GM23248 (cell line): ENCODE measurements at regions not wholly inside any gene's neighbourhood (a gene's known extent, or its start where the extent isn't known, plus 50 kb on each side); places are given as distances from the start of the nearest gene placed in this dataset.

Experiments
- EZH2 ChIP-seq: fragments of 200-600 bp; sonication (generic); IDR thresholded peaks from 2 replicates; pipeline ENCODE4 v1.6.1; 2018; ENCODE audit warnings: antibody characterized with exemption, mild to moderate bottlenecking; ENCODE audit not compliant: insufficient read depth, poor library complexity, severe bottlenecking
- EZH2phosphoT487 ChIP-seq: fragments of 200-600 bp; sonication (generic); IDR thresholded peaks from 2 replicates; pipeline ENCODE4 v1.6.1; 2018; ENCODE audit warnings: antibody characterized with exemption, moderate library complexity, mild to moderate bottlenecking, low read depth; ENCODE audit not compliant: insufficient read depth

DNA sequence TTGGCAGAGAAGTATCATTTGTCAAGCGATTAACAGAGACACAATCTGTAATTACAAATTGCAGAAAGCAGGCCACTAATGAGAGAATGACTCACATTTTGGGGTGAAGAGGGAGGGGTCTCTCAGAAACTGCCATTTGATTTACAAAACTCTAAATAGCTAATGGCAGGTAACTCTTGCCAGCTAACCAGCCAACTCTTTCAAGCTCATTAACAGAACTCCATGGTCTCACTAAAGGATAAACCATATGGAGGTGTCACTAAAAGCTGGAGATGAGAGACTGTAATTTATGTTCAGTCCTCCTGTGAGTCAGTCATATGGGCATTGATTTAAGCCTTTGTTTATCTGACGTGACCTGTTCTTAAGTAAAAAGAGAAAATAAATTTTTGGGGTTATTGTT is 336.4 kb downstream of the FOXG1 start:
- no peak for TF ChIP-seq EZH2
- no peak for TF ChIP-seq EZH2phosphoT487
